GM12878 (cell line): ENCODE measurements at regions not wholly inside any gene's neighbourhood (a gene's known extent, or its start where the extent isn't known, plus 50 kb on each side); places are given as distances from the start of the nearest gene placed in this dataset.

ENCODE experiments used
- ATAC-seq: fragments of 200-7000 bp; cut with Tn5 transposase; 3 replicates; pipeline ENCODE4 v1.9.1; 2020; ENCODE audit warnings: mild to moderate bottlenecking, moderate library complexity
- BruUV-seq: library from RNA; stranded (reverse); fragments of 400-500 nt; replicated peaks from 2 replicates; lab custom pipeline; 2021; lab: Mats Ljungman, UMichigan
- CTCF ChIA-PET: fragments of 300-600 bp; sonication (Branson Sonifier 250); formaldehyde crosslinking; extraction: SDS; loops from one replicate; lab custom pipeline; 2021; ENCODE audit warnings: inconsistent platforms; lab: Yijun Ruan, JAX
- POLR2A ChIA-PET: fragments of 350-600 bp; formaldehyde crosslinking; extraction: SDS; loops from one replicate; lab custom pipeline; 2021; ENCODE audit warnings: inconsistent platforms; lab: Charles Lee
- RAD21 ChIA-PET: fragments of 300-600 bp; sonication (Branson Sonifier 250); formaldehyde crosslinking; loops from one replicate; lab custom pipeline; 2023; ENCODE audit warnings: antibody characterized with exemption; ENCODE audit not compliant: unreplicated experiment; lab: Charles Lee
- SMC1A ChIA-PET: fragments of 300-600 bp; sonication (Branson Sonifier 250); formaldehyde crosslinking; loops from one replicate; lab custom pipeline; 2023; ENCODE audit not compliant: unreplicated experiment, uncharacterized antibody; lab: Charles Lee
- DNase-seq: peaks from one replicate; pipeline ENCODE4 v3.0.0-alpha.2; 2011; ENCODE audit warnings: low read depth, low spot score
- FAIRE-seq: peaks from 3 replicates; lab custom pipeline; 2011; peaks lifted over from hg19 to GRCh38; lab: Jason Lieb, UNC
- H2AFZ ChIP-seq: 2 replicates; pipeline ENCODE4 v1.6.0; 2011; ENCODE audit warnings: low read depth, low read length, control low read depth; ENCODE audit not compliant: control insufficient read depth
- H3K27ac ChIP-seq: 2 replicates; pipeline ENCODE4 v1.5.1; 2011; ENCODE audit warnings: control low read depth; ENCODE audit not compliant: control insufficient read depth, insufficient read depth
- H3K27me3 ChIP-seq, 2 experiments: replicated peaks in 1 of 2; 2 replicates each; pipeline versions ENCODE4 v1.6.0 to v1.6.1; 2011; ENCODE audit warnings: low read length in 1 of 2; ENCODE audit not compliant: control insufficient read depth in 2 of 2, insufficient read depth in 2 of 2
- H3K36me3 ChIP-seq, 2 experiments: 2 replicates each; pipeline ENCODE4 v1.5.1; 2011; ENCODE audit warnings: low read length in 1 of 2; ENCODE audit not compliant: control insufficient read depth in 2 of 2, insufficient read depth in 2 of 2
- H3K4me1 ChIP-seq: 2 replicates; pipeline ENCODE4 v1.6.1; 2011; ENCODE audit warnings: mild to moderate bottlenecking, low read length, moderate library complexity, mixed read lengths; ENCODE audit not compliant: control insufficient read depth, insufficient read depth
- H3K4me2 ChIP-seq: 2 replicates; pipeline ENCODE4 v1.6.0; 2011; ENCODE audit warnings: control low read depth; ENCODE audit not compliant: control insufficient read depth, insufficient read depth
- H3K4me3 ChIP-seq: fragments of 200-600 bp; sonication (generic); 2 replicates; pipeline ENCODE4 v1.5.1; 2016
- H3K79me2 ChIP-seq: 2 replicates; pipeline ENCODE4 v1.6.0; 2011; ENCODE audit warnings: low read length; ENCODE audit not compliant: control insufficient read depth, insufficient read depth
- H3K9ac ChIP-seq: 2 replicates; pipeline ENCODE4 v1.8.0; 2011; ENCODE audit warnings: low read length, control low read depth, mixed read lengths; ENCODE audit not compliant: control insufficient read depth, insufficient read depth
- H3K9me3 ChIP-seq: replicated peaks from 3 replicates; pipeline ENCODE4 v1.5.1; 2011; ENCODE audit warnings: mild to moderate bottlenecking, low read length; ENCODE audit not compliant: control insufficient read depth, insufficient read depth
- H4K20me1 ChIP-seq: 2 replicates; pipeline ENCODE4 v1.6.0; 2011; ENCODE audit not compliant: control insufficient read depth, insufficient read depth
- BRCA1 ChIP-seq: IDR thresholded peaks from 2 replicates; pipeline ENCODE4 v1.6.1; 2011; ENCODE audit warnings: low read depth, low read length, improper control_type of control experiment
- CREM ChIP-seq: IDR thresholded peaks from 2 replicates; pipeline ENCODE4 v1.6.1; 2014; ENCODE audit warnings: antibody characterized with exemption, low read depth
- EP300 ChIP-seq, 2 experiments: fragments of 150-350 bp in 1 of 2; IDR thresholded peaks; 2 replicates each; pipeline ENCODE4 v1.6.1; 2011 to 2012; ENCODE audit warnings: low read depth in 2 of 2, low read length in 2 of 2, borderline replicate concordance in 1 of 2, improper control_type of control experiment in 1 of 2, inconsistent platforms in 1 of 2; ENCODE audit not compliant: control insufficient read depth in 1 of 2
- ETV6 ChIP-seq, 2 experiments: fragments of 450-650 bp in 1 of 2; IDR thresholded peaks in 1 of 2; conservative IDR thresholded peaks in 1 of 2; 2 replicates each; pipeline ENCODE4 v1.6.1; 2014; ENCODE audit warnings: antibody characterized with exemption in 1 of 2, borderline replicate concordance in 1 of 2, low read depth in 1 of 2, mild to moderate bottlenecking in 1 of 2, moderate library complexity in 1 of 2
- IKZF1 ChIP-seq: fragments of 450-650 bp; conservative IDR thresholded peaks from 2 replicates; pipeline ENCODE4 v1.6.1; 2017; ENCODE audit warnings: antibody characterized with exemption, mild to moderate bottlenecking
- IRF3 ChIP-seq: fragments of 450-650 bp; IDR thresholded peaks from 2 replicates; pipeline ENCODE4 v1.6.1; 2014; ENCODE audit warnings: mild to moderate bottlenecking
- NFYA ChIP-seq: IDR thresholded peaks from 2 replicates; pipeline ENCODE4 v1.6.1; 2011; ENCODE audit warnings: low read depth, mild to moderate bottlenecking, low read length, improper control_type of control experiment, borderline replicate concordance
- POLR2A ChIP-seq: IDR thresholded peaks from 2 replicates; pipeline ENCODE4 v1.6.1; 2011; ENCODE audit warnings: low read depth, mild to moderate bottlenecking, low read length
- RAD21 ChIP-seq: IDR thresholded peaks from 2 replicates; pipeline ENCODE4 v1.6.1; 2011; ENCODE audit warnings: mild to moderate bottlenecking, low read depth, low read length, moderate library complexity; ENCODE audit not compliant: insufficient read depth
- RFX5 ChIP-seq: IDR thresholded peaks from 2 replicates; pipeline ENCODE4 v1.6.1; 2011; ENCODE audit warnings: low read depth, low read length, improper control_type of control experiment
- TCF12 ChIP-seq: IDR thresholded peaks from 2 replicates; pipeline ENCODE4 v1.6.1; 2011; ENCODE audit warnings: low read depth, mild to moderate bottlenecking, low read length
- USF2 ChIP-seq: IDR thresholded peaks from 2 replicates; pipeline ENCODE4 v1.6.1; 2011; ENCODE audit warnings: low read depth, low read length, improper control_type of control experiment, borderline replicate concordance
- ZNF207 ChIP-seq: fragments of 450-650 bp; IDR thresholded peaks from 2 replicates; pipeline ENCODE4 v1.6.1; 2014; ENCODE audit warnings: antibody characterized with exemption, mild to moderate bottlenecking, borderline replicate concordance
- ZNF24 ChIP-seq: fragments of 450-650 bp; IDR thresholded peaks from 2 replicates; pipeline ENCODE4 v1.6.1; 2017; ENCODE audit warnings: antibody characterized with exemption, mild to moderate bottlenecking
- WGBS: methylation state at CpG from one replicate; pipeline ENCODE4 v1.1.6; 2016; ENCODE audit warnings: low lambda C conversion rate; ENCODE audit not compliant: insufficient replicate concordance, insufficient coverage; ENCODE audit errors: missing lambda C conversion rate; 5-methylcytosine and 5-hydroxymethylcytosine counted together
- in situ Hi-C: fragments of 300-500 bp; cut with MboI; formaldehyde crosslinking; loops from 9 replicates; pipeline ENCODE4 v1.14.3; 2018; ENCODE audit warnings: mixed read lengths
- intact Hi-C: fragments of 100-400 bp; cut with micrococcal nuclease; formaldehyde crosslinking; loops from one replicate; pipeline ENCODE4 v1.14.2; 2022; ENCODE audit not compliant: unreplicated experiment
- TF ChIP-seq, protein P1 (sequence below): IDR thresholded peaks from 2 replicates; pipeline ENCODE4 v1.6.1; 2011; ENCODE audit warnings: borderline replicate concordance, low read depth, mild to moderate bottlenecking, moderate library complexity, low read length; ENCODE audit not compliant: insufficient read depth, poor library complexity, severe bottlenecking

GRCh38 chr1:229793488-229793887 is 167.4 kb downstream of the URB2 start:
- no peak for FAIRE-seq
- BruUV-seq = no TSS peak
- H3K4me2 ChIP-seq = no peak overlapping the region
- no peak overlapping the region for H3K9ac ChIP-seq
- ChIA-PET CTCF (no interaction called here), RAD21 (no interaction called here), POLR2A (no interaction called here), SMC1A (interaction anchor here (0.7 kb wide), 1 partner anchor 21 kb away, joined by 3 read pairs; no protein-coding TSS in a partner anchor)
- in situ Hi-C loops = no loop called here
- no peaks in the 10 kb centered on the region for H3K79me2 ChIP-seq
- intact Hi-C loops = no loop called here
- WGBS = 59% methylated on average over 5 of the region's 5 CpGs
- H3K27ac ChIP-seq = no peak overlapping the region
- no peaks in the 10 kb centered on the region for H3K27me3 ChIP-seq
- TF ChIP-seq ZNF24 = no peak
- TF ChIP-seq POLR2A = no peak
- TF ChIP-seq RAD21 = no peak
- TF ChIP-seq RFX5 = no peak
- TF ChIP-seq NFYA = no peak
- no peak for TF ChIP-seq IKZF1
- no peak for TF ChIP-seq EP300 (IDR thresholded peaks at IDR 0.05; ENCODE audit: borderline replicate concordance in 1 of 2, control insufficient read depth in 1 of 2, low read depth in 2 of 2, low read length in 2 of 2)
- no peak for TF ChIP-seq BRCA1
- TF ChIP-seq TCF12 = no peak
- TF ChIP-seq USF2 = no peak
- TF ChIP-seq, protein P1, sequence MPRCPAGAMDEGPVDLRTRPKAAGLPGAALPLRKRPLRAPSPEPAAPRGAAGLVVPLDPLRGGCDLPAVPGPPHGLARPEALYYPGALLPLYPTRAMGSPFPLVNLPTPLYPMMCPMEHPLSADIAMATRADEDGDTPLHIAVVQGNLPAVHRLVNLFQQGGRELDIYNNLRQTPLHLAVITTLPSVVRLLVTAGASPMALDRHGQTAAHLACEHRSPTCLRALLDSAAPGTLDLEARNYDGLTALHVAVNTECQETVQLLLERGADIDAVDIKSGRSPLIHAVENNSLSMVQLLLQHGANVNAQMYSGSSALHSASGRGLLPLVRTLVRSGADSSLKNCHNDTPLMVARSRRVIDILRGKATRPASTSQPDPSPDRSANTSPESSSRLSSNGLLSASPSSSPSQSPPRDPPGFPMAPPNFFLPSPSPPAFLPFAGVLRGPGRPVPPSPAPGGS = no peak
- TF ChIP-seq ZNF207 = no peak
- TF ChIP-seq CREM = no peak
- no peak for TF ChIP-seq IRF3
- no peak for TF ChIP-seq ETV6 (conservative IDR thresholded peaks at IDR 0.05 in 1 of 2, IDR thresholded peaks at IDR 0.05 in 1 of 2; ENCODE audit: borderline replicate concordance in 1 of 2, low read depth in 1 of 2)
- ATAC-seq = no peak
- H2AFZ ChIP-seq = no peak overlapping the region
- H3K9me3 ChIP-seq = no peaks in the 10 kb centered on the region; the same call in 1 of the 3 replicates
- no peaks in the 10 kb centered on the region for H3K4me1 ChIP-seq
- H3K36me3 ChIP-seq = no peaks in the 10 kb centered on the region
- no peak for DNase-seq
- no peaks in the 10 kb centered on the region for H4K20me1 ChIP-seq
- H3K4me3 ChIP-seq = no peak overlapping the region
